WTC11 (cell line): ENCODE measurements at regions not wholly inside any gene's neighbourhood (a gene's known extent, or its start where the extent isn't known, plus 50 kb on each side); places are given as distances from the start of the nearest gene placed in this dataset.
"Not testable (repeated sequence)": the region's sequence is repeated elsewhere in the genome, so short reads cannot be mapped to it uniquely, and the experiment has no call there.

Experiments used
- ATAC-seq: fragments of 200-7000 bp; cut with Tn5 transposase; 2 replicates; pipeline ENCODE4 v1.10.0; 2021; ENCODE audit warnings: mild to moderate bottlenecking, moderate library complexity
- CTCF ChIA-PET: fragments of 300-600 bp; sonication (Branson Sonifier 250); formaldehyde crosslinking; loops from one replicate; lab custom pipeline; 2021; ENCODE audit warnings: antibody characterized with exemption; lab: Charles Lee
- POLR2A ChIA-PET: fragments of 350-600 bp; sonication (Branson Sonifier 250); formaldehyde crosslinking; loops from one replicate; lab custom pipeline; 2021; ENCODE audit warnings: antibody characterized with exemption; lab: Charles Lee
- DNase-seq: peaks from one replicate; pipeline ENCODE4 v3.0.0; 2021; ENCODE audit warnings: low spot score
- H3K27ac Mint-ChIP-seq: 2 replicates; pipeline ENCODE4 v1.8.0; 2021; ENCODE audit warnings: mixed read lengths
- H3K27me3 Mint-ChIP-seq: 2 replicates; pipeline ENCODE4 v1.8.0; 2021; ENCODE audit warnings: low read depth, mild to moderate bottlenecking, moderate library complexity, mixed read lengths
- H3K36me3 Mint-ChIP-seq: 2 replicates; pipeline ENCODE4 v1.8.0; 2021; ENCODE audit warnings: mixed read lengths
- H3K4me1 Mint-ChIP-seq: 2 replicates; pipeline ENCODE4 v1.8.0; 2022; ENCODE audit warnings: mixed read lengths
- H3K4me3 Mint-ChIP-seq: 2 replicates; pipeline ENCODE4 v1.8.0; 2021; ENCODE audit warnings: mild to moderate bottlenecking, moderate library complexity, mixed read lengths
- H3K9me3 Mint-ChIP-seq: 2 replicates; pipeline ENCODE4 v1.8.0; 2021; ENCODE audit warnings: mixed read lengths
- ATF2 ChIP-seq: sonication (generic); formaldehyde crosslinking; IDR thresholded peaks from 2 replicates; pipeline ENCODE4 v1.8.1; 2022; ENCODE audit warnings: low read depth, missing genetic modification reagents, borderline replicate concordance
- ATF6 ChIP-seq: sonication (generic); formaldehyde crosslinking; IDR thresholded peaks from 2 replicates; pipeline ENCODE4 v1.8.1; 2023; ENCODE audit warnings: mild to moderate bottlenecking, missing genetic modification reagents
- E2F4 ChIP-seq: sonication (generic); formaldehyde crosslinking; IDR thresholded peaks from 2 replicates; pipeline ENCODE4 v1.8.1; 2022; ENCODE audit warnings: low read depth, mild to moderate bottlenecking, moderate library complexity, missing genetic modification reagents, borderline replicate concordance
- EMX1 ChIP-seq: fragments of 250-450 bp; sonication (Bioruptor Pico); IDR thresholded peaks from 2 replicates; pipeline ENCODE4 v1.8.0; 2021; ENCODE audit warnings: mild to moderate bottlenecking
- FOXJ3 ChIP-seq: sonication (generic); formaldehyde crosslinking; IDR thresholded peaks from 2 replicates; pipeline ENCODE4 v1.9.0; 2021; ENCODE audit warnings: missing genetic modification reagents, mild to moderate bottlenecking, borderline replicate concordance
- IRF1 ChIP-seq: sonication (generic); formaldehyde crosslinking; IDR thresholded peaks from 2 replicates; pipeline ENCODE4 v1.8.0; 2023; ENCODE audit warnings: missing genetic modification reagents
- JAZF1 ChIP-seq: fragments of 250-450 bp; sonication (Bioruptor Pico); IDR thresholded peaks from 2 replicates; pipeline ENCODE4 v1.9.0; 2021; ENCODE audit warnings: moderate library complexity, mild to moderate bottlenecking, inconsistent platforms
- PRDM15 ChIP-seq: sonication (generic); formaldehyde crosslinking; IDR thresholded peaks from 2 replicates; pipeline ENCODE4 v1.8.0; 2022; ENCODE audit warnings: missing genetic modification reagents
- TEAD1 ChIP-seq: sonication (generic); formaldehyde crosslinking; IDR thresholded peaks from 2 replicates; pipeline ENCODE4 v1.8.0; 2022; ENCODE audit warnings: mild to moderate bottlenecking, missing genetic modification reagents
- ZBTB43 ChIP-seq: sonication (generic); formaldehyde crosslinking; IDR thresholded peaks from 2 replicates; pipeline ENCODE4 v1.8.1; 2023; ENCODE audit warnings: mild to moderate bottlenecking, missing genetic modification reagents
- ZMAT4 ChIP-seq: fragments of 250-450 bp; sonication (Bioruptor Pico); IDR thresholded peaks from 2 replicates; pipeline ENCODE4 v1.9.0; 2021; ENCODE audit warnings: mild to moderate bottlenecking

- TF ChIP-seq ATF6 (CRISPR knock-in tag) = no peak
These were observed 138.8 kb downstream of the SMC2 start (continued) for GRCh38 chr9:104232781-104233341.

- CTCF ChIA-PET = no interaction called here
These were observed 139.3 kb downstream of the SMC2 start for GRCh38 chr9:104233366-104233765.

GRCh38 chr9:104234632-104235337 is 140.7 kb downstream of the SMC2 start:
- peaks cover 14% of the 10 kb centered on the region for H3K36me3 Mint-ChIP-seq

More at GRCh38 chr9:104233366-104233765, 139.3 kb downstream of the SMC2 start:
- no peaks in the 10 kb centered on the region for H3K27me3 Mint-ChIP-seq
- H3K4me3 Mint-ChIP-seq = no peak overlapping the region
- H3K27ac Mint-ChIP-seq = no peak overlapping the region
- ATAC-seq (no peak), DNase-seq (no peak)
- TF ChIP-seq ZMAT4 (CRISPR knock-in tag) (no peak), EMX1 (CRISPR knock-in tag) (no peak)
- peaks cover 14% of the 10 kb centered on the region for H3K36me3 Mint-ChIP-seq
- peaks cover 10% of the 10 kb centered on the region; the same call in 1 of the 2 replicates for H3K9me3 Mint-ChIP-seq
- no peaks in the 10 kb centered on the region for H3K4me1 Mint-ChIP-seq
- POLR2A ChIA-PET = no interaction called here

GRCh38 chr9:104235347-104236120 is 141.4 kb downstream of the SMC2 start:
- Mint-ChIP-seq H3K36me3 (peaks cover 14% of the 10 kb centered on the region), H3K9me3 (peaks cover 13% of the 10 kb centered on the region; the same call in 1 of the 2 replicates)
- H3K4me1 Mint-ChIP-seq, ATAC-seq, POLR2A ChIA-PET, DNase-seq, H3K27me3 Mint-ChIP-seq, H3K4me3 Mint-ChIP-seq, H3K27ac Mint-ChIP-seq, CTCF ChIA-PET: not testable (repeated sequence)

More at GRCh38 chr9:104234632-104235337, 140.7 kb downstream of the SMC2 start:
- CTCF ChIA-PET, H3K27me3 Mint-ChIP-seq, POLR2A ChIA-PET, H3K4me1 Mint-ChIP-seq, H3K27ac Mint-ChIP-seq, DNase-seq, ATAC-seq, H3K4me3 Mint-ChIP-seq: not testable (repeated sequence)
- H3K9me3 Mint-ChIP-seq = peaks cover 13% of the 10 kb centered on the region; the same call in 1 of the 2 replicates

- ChIA-PET POLR2A (no interaction called here), CTCF (no interaction called here)
- Mint-ChIP-seq H3K36me3 (peaks cover 14% of the 10 kb centered on the region), H3K27me3 (no peaks in the 10 kb centered on the region), H3K9me3 (peaks cover 17% of the 10 kb centered on the region), H3K4me1 (no peaks in the 10 kb centered on the region), H3K4me3 (no peak overlapping the region), H3K27ac (no peak overlapping the region)
- no peak for DNase-seq
- no peak for ATAC-seq
- TF ChIP-seq TEAD1 (CRISPR knock-in tag) = no peak
- TF ChIP-seq ATF2 = no peak
- no peak for TF ChIP-seq IRF1
- no peak for TF ChIP-seq ZBTB43
- no peak for TF ChIP-seq FOXJ3 (CRISPR knock-in tag)
- no peak for TF ChIP-seq PRDM15 (CRISPR knock-in tag)
- no peak for TF ChIP-seq ZMAT4 (CRISPR knock-in tag)
- TF ChIP-seq E2F4 = no peak
- no peak for TF ChIP-seq JAZF1 (CRISPR knock-in tag)
These were observed 144.6 kb downstream of the SMC2 start for GRCh38 chr9:104238668-104239067.
